Keratinocyte (primary cell): ENCODE measurements at regions not wholly inside any gene's neighbourhood (a gene's known extent, or its start where the extent isn't known, plus 50 kb on each side); places are given as distances from the start of the nearest gene placed in this dataset.

Experiments used
- DNase-seq: peaks from one replicate; pipeline ENCODE4 v3.0.0-alpha.2; 2011; ENCODE audit warnings: low read depth, missing footprints, low spot score
- FAIRE-seq: peaks from 2 replicates; lab custom pipeline; 2011; peaks lifted over from hg19 to GRCh38; lab: Jason Lieb, UNC
- H2AFZ ChIP-seq: 2 replicates; pipeline ENCODE4 v1.6.0; 2012; ENCODE audit warnings: low read length, control low read depth, inconsistent platforms; ENCODE audit not compliant: control insufficient read depth
- H3K27ac ChIP-seq: 2 replicates; pipeline ENCODE4 v1.5.1; 2011; ENCODE audit warnings: low read length; ENCODE audit not compliant: control insufficient read depth, insufficient read depth
- H3K27me3 ChIP-seq: 3 replicates; pipeline ENCODE4 v1.6.0; 2011; ENCODE audit warnings: low read length; ENCODE audit not compliant: control insufficient read depth, insufficient read depth; ENCODE audit errors: extremely low read depth
- H3K36me3 ChIP-seq, 2 experiments: 2 replicates in 1 of 2; 3 replicates in 1 of 2; pipeline ENCODE4 v1.5.1; 2011; ENCODE audit warnings: low read length in 2 of 2, mild to moderate bottlenecking in 1 of 2; ENCODE audit not compliant: control insufficient read depth in 2 of 2, insufficient read depth in 2 of 2; ENCODE audit errors: extremely low read depth in 1 of 2
- H3K4me1 ChIP-seq: 3 replicates; pipeline ENCODE4 v1.5.1; 2011; ENCODE audit warnings: low read length; ENCODE audit not compliant: control insufficient read depth, insufficient read depth; ENCODE audit errors: extremely low read depth
- H3K4me2 ChIP-seq: 3 replicates; pipeline ENCODE4 v1.6.0; 2011; ENCODE audit warnings: low read depth, low read length; ENCODE audit not compliant: control insufficient read depth, insufficient read depth; ENCODE audit errors: extremely low read depth
- H3K4me3 ChIP-seq, 3 experiments: fragments of 200-600 bp in 1 of 3; sonication (generic) in 1 of 3; 2 replicates in 2 of 3; 3 replicates in 1 of 3; pipeline ENCODE4 v1.5.1; 2011 to 2016; ENCODE audit warnings: low read length in 3 of 3, mild to moderate bottlenecking in 3 of 3, control low read depth in 2 of 3, inconsistent platforms in 1 of 3, low read depth in 1 of 3, mixed read lengths in 1 of 3, mixed run types in 1 of 3, moderate library complexity in 1 of 3; ENCODE audit not compliant: control insufficient read depth in 2 of 3, insufficient read depth in 2 of 3; ENCODE audit errors: extremely low read depth in 1 of 3
- H3K79me2 ChIP-seq: 2 replicates; pipeline ENCODE4 v1.6.0; 2012; ENCODE audit warnings: low read length; ENCODE audit not compliant: control insufficient read depth, insufficient read depth
- H3K9ac ChIP-seq: 3 replicates; pipeline ENCODE4 v1.6.0; 2011; ENCODE audit warnings: low read length; ENCODE audit not compliant: control insufficient read depth, insufficient read depth; ENCODE audit errors: extremely low read depth
- H3K9me1 ChIP-seq: 3 replicates; pipeline ENCODE4 v1.6.0; 2011; ENCODE audit warnings: low read length; ENCODE audit not compliant: control insufficient read depth, insufficient read depth; ENCODE audit errors: extremely low read depth
- H3K9me3 ChIP-seq: 2 replicates; pipeline ENCODE4 v1.5.1; 2012; ENCODE audit warnings: low read depth, low read length; ENCODE audit not compliant: control insufficient read depth
- H4K20me1 ChIP-seq: 3 replicates; pipeline ENCODE4 v1.6.0; 2011; ENCODE audit warnings: low read length; ENCODE audit not compliant: control insufficient read depth, insufficient read depth; ENCODE audit errors: extremely low read depth
- EZH2 ChIP-seq: IDR thresholded peaks from one replicate; pipeline ENCODE4 v1.6.1; 2012; ENCODE audit warnings: inconsistent platforms, mild to moderate bottlenecking, low read length, moderate library complexity
- dilution Hi-C: fragments of 300-500 bp; cut with MboI; formaldehyde crosslinking; loops from one replicate; pipeline ENCODE4 v1.7.0; 2020; ENCODE audit warnings: low sequenced_read_pairs; ENCODE audit not compliant: extremely low pct_ligation_motif_present
- TF ChIP-seq, protein P1 (sequence below), 3 experiments: IDR thresholded peaks in 1 of 3; conservative IDR thresholded peaks in 1 of 3; optimal IDR thresholded peaks in 1 of 3; 2 replicates in 2 of 3; 3 replicates in 1 of 3; pipeline versions ENCODE3 to v1.5.1; 2011; ENCODE audit warnings: low read length in 3 of 3, mild to moderate bottlenecking in 3 of 3, moderate library complexity in 2 of 3, control low read depth in 1 of 3, inconsistent platforms in 1 of 3; ENCODE audit not compliant: insufficient read depth in 2 of 3; ENCODE audit errors: extremely low read depth in 1 of 3

DNA sequence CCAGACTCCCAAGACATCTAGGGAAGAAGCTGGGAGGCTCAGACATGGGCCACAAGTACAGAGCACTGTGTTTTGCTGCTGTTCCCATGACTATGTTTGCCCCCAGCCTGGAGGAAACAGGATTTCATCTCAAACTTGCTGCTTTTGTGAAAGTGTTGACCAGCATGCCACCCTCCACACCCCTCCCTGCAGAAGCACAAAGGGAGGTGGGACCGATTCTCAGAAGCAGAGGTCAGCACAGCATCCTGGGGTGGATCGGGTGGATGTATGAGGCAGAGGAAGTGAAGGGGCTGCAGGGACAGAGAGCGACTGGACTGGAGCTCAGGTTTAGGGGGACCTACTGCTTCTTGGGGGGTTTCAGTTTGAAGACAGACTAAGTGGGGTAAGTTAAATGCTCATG lies 209.2 kb downstream of the ZNF516 start:
- no peaks in the 10 kb centered on the region for H3K79me2 ChIP-seq
- no peak overlapping the region for H3K4me3 ChIP-seq
- no peaks in the 10 kb centered on the region for H3K36me3 ChIP-seq
- H2AFZ ChIP-seq = no peak overlapping the region
- DNase-seq (no peak), FAIRE-seq (no peak)
- H3K27ac ChIP-seq = no peak overlapping the region
- no peaks in the 10 kb centered on the region for H3K27me3 ChIP-seq
- no peak overlapping the region for H3K4me2 ChIP-seq
- H3K9ac ChIP-seq = no peak overlapping the region
- dilution Hi-C loops = no loop called here
- H3K9me1 ChIP-seq = no peaks in the 10 kb centered on the region
- no peaks in the 10 kb centered on the region for H3K9me3 ChIP-seq
- H4K20me1 ChIP-seq = no peaks in the 10 kb centered on the region
- TF ChIP-seq, protein P1, sequence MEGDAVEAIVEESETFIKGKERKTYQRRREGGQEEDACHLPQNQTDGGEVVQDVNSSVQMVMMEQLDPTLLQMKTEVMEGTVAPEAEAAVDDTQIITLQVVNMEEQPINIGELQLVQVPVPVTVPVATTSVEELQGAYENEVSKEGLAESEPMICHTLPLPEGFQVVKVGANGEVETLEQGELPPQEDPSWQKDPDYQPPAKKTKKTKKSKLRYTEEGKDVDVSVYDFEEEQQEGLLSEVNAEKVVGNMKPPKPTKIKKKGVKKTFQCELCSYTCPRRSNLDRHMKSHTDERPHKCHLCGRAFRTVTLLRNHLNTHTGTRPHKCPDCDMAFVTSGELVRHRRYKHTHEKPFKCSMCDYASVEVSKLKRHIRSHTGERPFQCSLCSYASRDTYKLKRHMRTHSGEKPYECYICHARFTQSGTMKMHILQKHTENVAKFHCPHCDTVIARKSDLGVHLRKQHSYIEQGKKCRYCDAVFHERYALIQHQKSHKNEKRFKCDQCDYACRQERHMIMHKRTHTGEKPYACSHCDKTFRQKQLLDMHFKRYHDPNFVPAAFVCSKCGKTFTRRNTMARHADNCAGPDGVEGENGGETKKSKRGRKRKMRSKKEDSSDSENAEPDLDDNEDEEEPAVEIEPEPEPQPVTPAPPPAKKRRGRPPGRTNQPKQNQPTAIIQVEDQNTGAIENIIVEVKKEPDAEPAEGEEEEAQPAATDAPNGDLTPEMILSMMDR (optimal IDR thresholded peaks at IDR 0.05 in 1 of 3, IDR thresholded peaks at IDR 0.05 in 1 of 3, conservative IDR thresholded peaks at IDR 0.05 in 1 of 3; ENCODE audit: extremely low read depth in 1 of 3, insufficient read depth in 2 of 3, low read length in 3 of 3) = no peak
- no peak for TF ChIP-seq EZH2
- no peaks in the 10 kb centered on the region for H3K4me1 ChIP-seq

DNA sequence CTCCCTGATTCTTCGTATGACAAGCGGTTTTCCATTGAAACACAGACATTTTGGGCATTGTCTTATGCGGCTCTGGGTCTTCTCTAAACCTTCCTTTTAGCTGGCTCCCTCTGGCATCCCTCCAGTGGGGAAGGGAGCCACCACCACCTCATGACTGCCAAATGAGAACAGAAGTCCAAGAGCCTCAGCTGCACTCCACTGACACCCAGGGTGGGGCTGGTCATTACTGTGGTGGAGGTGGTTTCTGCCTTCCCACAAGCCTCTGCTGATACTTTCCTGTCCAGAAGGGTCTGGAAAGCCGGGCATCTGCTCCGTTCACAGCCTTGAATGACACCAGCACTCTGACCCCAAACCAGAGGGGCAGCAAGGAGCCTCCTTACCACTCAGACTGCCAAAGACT lies 213.5 kb downstream of the ZNF516 start:
- dilution Hi-C loops = no loop called here
- Histone ChIP-seq H3K9me1 (no peaks in the 10 kb centered on the region), H2AFZ (no peak overlapping the region), H3K36me3 (no peaks in the 10 kb centered on the region), H3K27me3 (no peaks in the 10 kb centered on the region), H3K9me3 (no peaks in the 10 kb centered on the region), H3K9ac (no peak overlapping the region), H3K4me1 (no peaks in the 10 kb centered on the region), H3K79me2 (no peaks in the 10 kb centered on the region), H3K4me2 (no peak overlapping the region), H3K4me3 (no peak overlapping the region), H3K27ac (no peak overlapping the region), H4K20me1 (no peaks in the 10 kb centered on the region)
- TF ChIP-seq, protein P1 (optimal IDR thresholded peaks at IDR 0.05 in 1 of 3, IDR thresholded peaks at IDR 0.05 in 1 of 3, conservative IDR thresholded peaks at IDR 0.05 in 1 of 3; ENCODE audit: extremely low read depth in 1 of 3, insufficient read depth in 2 of 3, low read length in 3 of 3) = no peak
- TF ChIP-seq EZH2 = no peak
- DNase-seq (no peak), FAIRE-seq (no peak)
